GM12873 (cell line): ENCODE measurements at regions not wholly inside any gene's neighbourhood (a gene's known extent, or its start where the extent isn't known, plus 50 kb on each side); places are given as distances from the start of the nearest gene placed in this dataset.

Experiments
- TF ChIP-seq, protein P1 (sequence below): IDR thresholded peaks from 2 replicates; pipeline ENCODE4 v1.5.1; 2012; ENCODE audit warnings: low read depth, mild to moderate bottlenecking, moderate library complexity, low read length, control low read depth; ENCODE audit not compliant: insufficient read depth; ENCODE audit errors: missing control alignments

DNA sequence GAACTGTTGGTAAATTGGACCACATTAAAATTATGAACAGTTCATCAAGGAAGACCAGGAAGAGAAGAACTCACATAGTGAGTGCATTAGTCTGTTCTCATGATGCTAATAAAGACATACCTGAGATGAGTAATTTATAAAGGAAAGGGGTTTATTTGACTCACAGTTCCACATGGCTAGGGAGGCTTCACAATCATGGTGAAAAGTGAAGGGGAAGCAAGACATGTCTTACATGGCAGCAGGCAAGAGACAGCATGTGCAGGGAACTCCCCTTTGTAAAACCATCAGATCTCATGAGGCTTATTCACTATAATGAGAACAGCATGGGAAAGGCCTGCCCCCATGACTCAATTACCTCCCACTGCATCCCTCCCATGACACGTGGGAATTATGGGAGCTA, 135.9 kb upstream of the MAN2A1 start:
- TF ChIP-seq, protein P1, sequence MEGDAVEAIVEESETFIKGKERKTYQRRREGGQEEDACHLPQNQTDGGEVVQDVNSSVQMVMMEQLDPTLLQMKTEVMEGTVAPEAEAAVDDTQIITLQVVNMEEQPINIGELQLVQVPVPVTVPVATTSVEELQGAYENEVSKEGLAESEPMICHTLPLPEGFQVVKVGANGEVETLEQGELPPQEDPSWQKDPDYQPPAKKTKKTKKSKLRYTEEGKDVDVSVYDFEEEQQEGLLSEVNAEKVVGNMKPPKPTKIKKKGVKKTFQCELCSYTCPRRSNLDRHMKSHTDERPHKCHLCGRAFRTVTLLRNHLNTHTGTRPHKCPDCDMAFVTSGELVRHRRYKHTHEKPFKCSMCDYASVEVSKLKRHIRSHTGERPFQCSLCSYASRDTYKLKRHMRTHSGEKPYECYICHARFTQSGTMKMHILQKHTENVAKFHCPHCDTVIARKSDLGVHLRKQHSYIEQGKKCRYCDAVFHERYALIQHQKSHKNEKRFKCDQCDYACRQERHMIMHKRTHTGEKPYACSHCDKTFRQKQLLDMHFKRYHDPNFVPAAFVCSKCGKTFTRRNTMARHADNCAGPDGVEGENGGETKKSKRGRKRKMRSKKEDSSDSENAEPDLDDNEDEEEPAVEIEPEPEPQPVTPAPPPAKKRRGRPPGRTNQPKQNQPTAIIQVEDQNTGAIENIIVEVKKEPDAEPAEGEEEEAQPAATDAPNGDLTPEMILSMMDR: no peak

DNA sequence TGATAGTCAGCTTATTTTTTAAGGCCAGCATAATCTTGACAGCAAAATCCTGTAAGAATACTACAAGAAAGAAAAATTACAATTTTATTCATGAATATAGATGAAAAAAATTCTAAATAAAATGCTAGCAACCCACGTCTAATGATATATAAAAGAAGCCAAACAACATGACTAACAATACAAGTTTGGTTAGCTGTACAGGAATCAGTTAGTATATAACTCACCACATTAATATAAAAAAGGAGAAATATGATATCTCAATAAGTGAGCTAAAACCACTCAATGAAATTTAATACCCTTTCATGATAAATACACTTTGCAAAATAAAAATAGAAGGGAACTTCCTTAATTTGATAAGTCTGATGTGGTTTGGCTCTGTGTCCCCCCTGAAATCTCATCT, 139.7 kb upstream of the MAN2A1 start:
- TF ChIP-seq, protein P1: no peak

DNA sequence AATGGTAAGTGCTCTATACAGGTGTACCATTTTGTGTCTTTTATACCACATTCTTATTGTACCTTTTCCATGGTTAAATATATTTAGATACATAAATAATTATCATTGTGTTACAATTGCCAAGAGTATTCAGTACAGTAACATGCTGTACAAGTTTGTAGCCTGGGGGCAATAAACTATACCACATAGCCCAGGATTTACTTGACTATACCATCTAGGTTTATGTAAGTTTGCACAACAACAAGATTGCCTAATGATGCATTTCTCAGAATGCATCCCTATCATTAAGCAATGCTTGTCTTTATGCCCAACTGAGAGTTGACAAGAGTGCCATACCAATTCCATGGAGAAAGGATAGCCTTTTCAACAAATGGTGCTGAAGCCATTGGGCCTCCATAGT, 136.7 kb upstream of the PJA2 start:
- TF ChIP-seq, protein P1: no peak

DNA sequence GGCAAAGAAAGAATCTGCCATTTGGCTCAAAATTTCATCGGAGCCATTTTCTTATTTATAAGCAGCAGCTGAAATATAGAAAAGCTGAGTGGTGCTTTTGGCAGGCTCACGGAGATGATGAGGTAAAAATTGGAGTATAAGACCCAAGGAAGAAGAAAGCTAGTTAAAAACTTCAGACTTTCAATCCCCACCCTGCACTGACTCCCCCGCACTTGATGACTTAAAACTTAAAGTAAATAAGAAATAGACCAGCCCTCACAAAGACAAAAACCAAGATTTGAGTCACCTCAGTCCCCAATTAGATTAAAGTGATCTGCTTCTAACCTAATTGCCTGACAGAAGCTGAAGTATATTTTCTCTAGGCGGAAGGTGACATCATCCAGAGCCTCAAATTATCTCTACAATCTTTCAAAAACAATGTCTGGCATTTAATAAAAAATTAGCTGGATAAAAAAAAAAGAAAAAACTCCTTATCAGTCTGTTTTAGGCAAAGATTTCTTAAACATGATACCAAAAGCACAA, 124.0 kb upstream of the PJA2 start:
- TF ChIP-seq, protein P1: no peak

DNA sequence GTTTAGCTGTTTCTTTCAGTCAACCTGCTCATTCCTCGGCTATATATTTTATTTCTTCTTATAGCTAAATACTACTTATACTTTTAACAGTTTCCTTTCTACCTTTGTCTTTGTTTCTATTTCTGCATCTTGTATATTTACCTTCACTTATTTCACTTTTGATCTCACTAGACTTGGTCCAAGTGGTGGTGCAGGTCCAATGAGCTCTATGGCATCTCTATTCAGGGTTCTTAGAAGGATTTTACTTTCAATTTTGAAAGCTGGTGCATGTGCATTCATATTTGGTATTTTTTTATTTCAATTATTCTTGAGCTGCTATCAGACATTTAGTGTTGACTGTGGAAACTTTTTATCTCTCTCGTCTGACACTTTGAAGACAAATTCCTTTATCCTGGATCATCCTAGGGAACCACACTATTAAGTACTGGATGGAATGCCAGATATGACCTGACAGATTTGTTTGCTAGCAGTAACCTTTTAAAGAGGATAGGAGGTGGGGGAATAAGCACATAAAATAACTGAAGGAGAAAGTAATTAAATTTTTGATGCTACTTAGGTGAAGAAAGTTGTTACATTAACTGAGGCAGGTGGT, 123.1 kb upstream of the PJA2 start:
- TF ChIP-seq, protein P1: no peak

DNA sequence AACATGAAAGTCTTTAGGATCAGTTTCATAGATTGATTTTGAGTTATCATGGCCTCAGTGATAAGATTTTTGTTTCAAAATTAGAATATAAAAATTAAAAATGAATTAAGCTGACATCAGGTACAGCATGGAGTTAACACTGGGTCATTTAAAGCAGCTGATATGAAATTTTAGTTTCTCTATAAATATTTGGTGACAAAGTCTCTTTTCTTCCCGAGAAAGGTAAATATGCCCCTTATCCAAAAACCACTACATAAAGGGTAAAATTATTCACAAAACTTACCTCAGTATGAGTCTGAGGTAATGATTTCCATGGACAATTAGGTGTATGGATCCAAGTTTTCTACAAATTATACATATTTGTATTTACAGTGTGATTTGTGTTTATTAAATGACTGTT, 121.5 kb upstream of the PJA2 start:
- TF ChIP-seq, protein P1: no peak

DNA sequence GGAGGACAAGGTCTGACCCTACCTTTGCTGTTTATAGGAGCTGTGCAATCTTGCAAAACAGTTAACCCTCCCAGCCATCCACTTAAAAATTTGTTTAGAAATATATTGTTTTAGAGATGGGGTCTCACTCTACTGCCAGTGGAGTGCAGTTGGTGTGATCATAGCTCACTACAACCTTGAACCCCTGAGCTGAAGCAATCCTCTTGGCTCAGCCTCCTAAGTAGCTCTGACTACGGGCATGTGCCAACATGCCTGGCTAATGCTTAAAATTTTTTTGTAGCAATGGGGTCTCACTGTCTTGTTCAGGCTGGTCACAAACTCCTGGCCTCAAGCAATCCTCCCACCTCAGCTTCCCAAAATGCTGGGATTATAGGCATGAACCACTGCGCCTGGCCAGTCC, 120.2 kb upstream of the PJA2 start:
- TF ChIP-seq, protein P1: no peak
